HG03108 (cell line): ENCODE measurements at regions not wholly inside any gene's neighbourhood (a gene's known extent, or its start where the extent isn't known, plus 50 kb on each side); places are given as distances from the start of the nearest gene placed in this dataset.

Source experiments
- ATAC-seq: cut with Tn5 transposase; IDR thresholded peaks from one replicate; pipeline ENCODE4 v1.9.1; 2021; ENCODE audit warnings: moderate library complexity; ENCODE audit not compliant: unreplicated experiment

GRCh38 chr1:221897321-221897721, 155.4 kb upstream of the DUSP10 start:
- ATAC-seq = no peak

GRCh38 chr1:221892301-221892830, 150.5 kb upstream of the DUSP10 start:
- no peak for ATAC-seq

DNA sequence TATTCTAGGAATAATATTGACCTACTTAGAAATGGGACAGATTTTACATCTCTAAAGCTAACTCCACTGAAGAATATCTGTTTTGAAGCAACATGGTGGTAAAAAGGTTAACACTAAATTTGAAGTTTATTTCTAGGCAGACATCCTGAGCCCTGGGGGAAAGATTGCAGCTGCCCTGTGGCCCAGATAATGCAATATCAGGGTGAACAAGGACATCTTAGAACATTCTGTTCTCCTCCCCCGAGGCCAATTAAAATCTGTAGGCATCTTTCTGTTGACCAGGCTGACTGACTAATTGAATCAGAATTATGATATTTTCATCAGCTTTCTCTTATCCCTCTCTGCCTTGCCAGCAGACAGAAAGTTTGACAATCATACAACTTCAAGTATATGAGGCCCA, 149.8 kb upstream of the DUSP10 start:
- no peak for ATAC-seq

DNA sequence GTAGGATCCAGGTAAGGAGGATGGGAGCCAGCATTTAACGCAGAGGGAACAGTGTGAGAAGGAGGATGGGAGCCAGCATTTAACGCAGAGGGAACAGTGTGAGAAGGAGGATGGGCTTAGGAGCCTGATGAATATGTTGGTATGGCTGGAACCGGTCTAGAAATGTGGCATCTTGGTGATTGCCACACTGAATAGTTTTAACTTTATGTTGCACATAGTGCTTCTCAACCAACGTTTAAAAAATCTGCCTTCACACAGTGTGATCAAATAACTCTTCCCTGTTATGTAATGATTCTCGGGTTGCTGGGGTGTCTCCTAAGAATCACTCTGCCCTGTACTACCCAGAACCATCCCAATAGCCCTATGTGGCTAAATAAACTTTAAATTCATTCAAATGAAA, 146.9 kb upstream of the DUSP10 start:
- ATAC-seq = no peak

GRCh38 chr1:221888218-221888617, 146.3 kb upstream of the DUSP10 start:
- no peak for ATAC-seq

- no peak for ATAC-seq
Observed at GRCh38 chr1:221887758-221888157, 145.9 kb upstream of the DUSP10 start.

DNA sequence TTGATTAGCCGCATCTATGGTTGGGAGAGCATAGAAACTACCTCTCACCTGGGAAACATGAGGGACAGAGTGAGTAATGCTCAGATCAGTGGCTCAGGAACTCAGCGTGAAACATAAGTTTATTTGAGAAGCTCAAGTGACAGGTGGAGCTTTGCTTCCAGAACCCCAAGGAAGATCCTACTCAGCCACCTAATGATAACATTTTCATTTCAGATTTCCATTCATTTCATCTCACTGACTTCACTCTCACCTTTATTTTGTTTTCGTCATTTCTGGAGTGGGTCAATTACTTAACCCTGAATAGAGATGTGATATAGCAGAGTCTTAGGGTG, 145.5 kb upstream of the DUSP10 start:
- no peak for ATAC-seq

- no peak for ATAC-seq
Observed at GRCh38 chr1:221886743-221887414, 145.0 kb upstream of the DUSP10 start.

DNA sequence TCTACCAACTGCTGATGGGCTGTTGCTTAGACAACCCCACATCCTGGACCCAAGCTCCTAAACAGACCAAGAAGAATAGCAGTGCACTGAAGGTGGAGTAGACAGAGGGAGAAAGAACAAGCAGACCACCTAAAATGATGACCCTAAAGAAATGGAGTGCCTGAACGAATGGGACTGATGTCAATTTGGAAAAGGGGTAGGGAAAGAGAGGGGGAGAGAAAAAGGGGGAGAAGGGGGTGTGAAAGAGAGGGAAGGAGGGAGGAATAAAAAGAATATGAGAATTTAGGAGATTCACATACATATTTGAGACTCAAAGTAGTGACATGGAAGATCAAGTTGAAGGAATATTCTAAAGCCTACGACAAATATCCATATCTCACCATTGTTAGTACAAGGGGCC, 144.4 kb upstream of the DUSP10 start:
- no peak for ATAC-seq

DNA sequence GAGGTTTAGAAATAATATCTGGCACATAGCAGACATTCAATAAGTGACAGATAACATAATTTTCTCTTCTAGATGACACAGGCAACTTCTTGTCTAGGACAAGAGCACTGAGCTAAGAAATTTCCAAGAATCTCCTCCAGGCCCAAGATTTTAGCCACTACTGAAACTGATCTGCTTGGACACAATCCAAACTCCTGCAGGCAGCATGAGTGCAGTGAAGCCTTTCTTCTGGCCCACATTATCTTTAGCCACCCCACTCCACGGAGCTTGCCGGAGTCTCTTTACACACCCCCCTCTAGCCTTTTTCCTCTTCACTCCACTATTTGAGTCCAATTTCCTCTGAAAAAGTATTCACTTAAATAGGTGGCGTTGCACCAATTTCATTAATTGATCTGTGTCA, 142.9 kb upstream of the DUSP10 start:
- no peak for ATAC-seq

DNA sequence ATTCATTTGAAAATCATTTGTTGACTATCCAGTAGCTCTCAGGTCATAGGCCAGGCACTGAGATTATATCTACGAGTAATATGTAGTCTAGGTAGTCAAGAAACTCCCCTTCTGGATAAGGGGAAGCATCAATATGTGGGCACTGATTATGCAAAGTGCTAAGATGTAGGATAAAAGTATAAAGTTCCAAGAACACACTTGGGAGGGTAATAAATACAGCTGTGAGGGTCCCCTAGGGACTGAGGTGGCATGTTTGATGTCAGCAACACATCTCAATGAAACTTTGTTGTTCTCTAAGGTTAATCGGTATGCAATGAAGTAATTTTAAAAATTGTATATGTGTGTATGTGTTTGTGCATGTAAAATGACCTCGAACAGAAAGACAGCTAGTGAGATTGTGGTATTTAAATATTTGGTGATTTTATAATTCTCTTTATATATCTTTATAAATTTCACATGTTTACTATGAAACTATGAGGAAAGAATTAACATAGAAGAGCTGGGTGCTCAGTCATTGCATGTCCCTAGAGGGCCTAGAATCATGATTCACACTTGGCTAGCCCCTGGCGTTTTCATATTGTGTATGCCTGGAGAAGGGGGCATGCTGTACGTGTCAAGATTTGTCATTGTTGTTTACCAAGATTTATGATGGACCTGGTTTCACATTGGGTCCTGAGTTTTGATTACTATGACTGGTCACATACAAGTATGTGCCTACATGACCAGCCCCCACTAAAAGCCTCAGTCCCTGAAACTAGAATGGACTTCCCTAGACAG, 140.1 kb upstream of the DUSP10 start:
- ATAC-seq = no peak

GRCh38 chr1:221880182-221880581, 138.3 kb upstream of the DUSP10 start:
- ATAC-seq = no peak

GRCh38 chr1:221878134-221878533, 136.2 kb upstream of the DUSP10 start:
- ATAC-seq = peak; percentile 62

- no peak for ATAC-seq
Observed at GRCh38 chr1:221877311-221877710, 135.4 kb upstream of the DUSP10 start.

- no peak for ATAC-seq
Observed at GRCh38 chr1:221875004-221875330, 133.1 kb upstream of the DUSP10 start.

GRCh38 chr1:221874285-221875003, 132.6 kb upstream of the DUSP10 start:
- no peak for ATAC-seq

GRCh38 chr1:221873673-221874072, 131.8 kb upstream of the DUSP10 start:
- ATAC-seq = no peak

DNA sequence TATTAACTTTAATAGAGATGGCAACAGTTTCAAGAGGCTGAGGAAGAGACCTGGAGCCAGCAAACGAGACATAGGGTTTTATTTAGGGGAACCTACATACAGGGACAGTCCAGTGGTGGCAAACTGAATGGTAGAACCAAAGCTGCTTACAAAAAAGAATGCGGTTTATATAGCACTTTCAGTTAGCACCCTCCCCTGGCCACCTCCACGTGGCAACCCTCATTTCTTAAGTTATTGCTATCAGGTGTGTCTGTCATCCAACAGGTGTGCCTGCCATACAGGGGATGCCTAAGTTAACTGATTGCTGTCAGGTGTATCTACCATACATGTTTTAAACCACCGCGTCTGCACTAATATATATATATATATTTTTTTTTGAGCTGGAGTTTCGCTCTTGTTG, 129.2 kb upstream of the DUSP10 start:
- ATAC-seq = no peak

- no peak for ATAC-seq
Observed at GRCh38 chr1:221869779-221870178, 127.9 kb upstream of the DUSP10 start.

DNA sequence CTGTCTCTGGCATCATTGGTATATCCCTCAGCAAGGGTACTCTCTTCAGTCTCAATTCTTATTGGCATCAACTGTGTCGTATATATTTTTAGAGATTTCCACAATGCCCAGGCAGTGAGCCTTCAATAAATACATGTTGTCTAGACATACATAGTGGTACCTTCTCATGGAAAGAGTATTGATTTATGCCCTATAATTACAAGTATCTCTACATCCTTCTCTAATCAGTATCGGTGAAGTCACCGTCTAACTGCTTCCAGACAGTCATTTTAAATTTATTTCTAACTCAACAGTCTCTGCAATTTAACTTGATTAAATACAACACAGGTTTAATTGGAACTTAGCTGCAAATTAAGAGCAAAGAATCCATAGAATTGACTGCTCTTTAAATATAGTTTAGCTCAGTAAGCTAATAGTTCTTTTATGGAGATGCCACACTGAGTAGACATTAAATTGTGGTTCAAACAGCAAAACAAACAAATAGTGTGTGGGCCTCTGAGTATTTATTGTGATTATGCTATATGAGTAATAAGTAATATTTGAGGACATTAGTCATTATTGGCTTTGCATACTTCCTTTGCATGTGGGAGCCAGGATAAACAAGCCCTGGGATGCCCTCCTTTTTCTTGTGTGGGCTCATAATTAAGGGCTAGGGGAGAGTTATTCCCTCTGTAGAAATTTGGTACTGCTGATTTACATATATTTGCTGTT, 126.9 kb upstream of the DUSP10 start:
- ATAC-seq = no peak

- ATAC-seq = no peak
Observed at GRCh38 chr1:221867003-221867402, 125.1 kb upstream of the DUSP10 start.
